Bronchial epithelial cell (primary cell): ENCODE measurements at regions not wholly inside any gene's neighbourhood (a gene's known extent, or its start where the extent isn't known, plus 50 kb on each side); places are given as distances from the start of the nearest gene placed in this dataset.

Source experiments
- DNase-seq: peaks from one replicate; pipeline ENCODE4 v3.0.0-alpha.2; 2010; ENCODE audit warnings: low read depth
- FAIRE-seq: peaks from 2 replicates; lab custom pipeline; 2011; peaks lifted over from hg19 to GRCh38; lab: Jason Lieb, UNC
- H3K27me3 ChIP-seq: 2 replicates; pipeline ENCODE4 v1.5.1; 2011; ENCODE audit warnings: low read length; ENCODE audit not compliant: control insufficient read depth, insufficient read depth
- H3K36me3 ChIP-seq: 2 replicates; pipeline ENCODE4 v1.5.1; 2011; ENCODE audit warnings: low read length; ENCODE audit not compliant: control insufficient read depth, insufficient read depth
- H3K4me3 ChIP-seq: 2 replicates; pipeline ENCODE4 v1.5.1; 2011; ENCODE audit warnings: mild to moderate bottlenecking, low read depth, low read length, control low read depth
- TF ChIP-seq, protein P1 (sequence below): IDR thresholded peaks from 2 replicates; pipeline ENCODE4 v1.5.1; 2011; ENCODE audit warnings: mild to moderate bottlenecking, moderate library complexity, low read length, control low read depth, inconsistent platforms; ENCODE audit not compliant: insufficient read depth, severe bottlenecking

DNA sequence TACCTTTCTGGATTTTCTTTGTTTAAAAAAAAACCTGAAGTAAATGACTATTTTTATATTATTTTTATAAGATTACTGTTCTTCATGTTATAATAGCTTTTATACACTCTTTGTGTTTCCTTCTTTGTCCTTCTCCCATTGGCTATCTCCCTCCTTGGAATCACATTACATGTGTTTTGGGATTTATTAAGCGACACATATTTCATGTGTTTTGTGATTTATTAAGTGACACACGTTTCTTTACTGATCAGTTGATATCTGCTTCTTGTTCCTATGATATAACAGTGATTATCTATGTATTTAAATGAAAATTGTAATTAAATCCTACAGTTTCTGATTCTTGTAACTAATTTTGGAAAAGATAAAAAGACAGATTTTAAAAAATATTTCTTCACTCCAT, 817.3 kb upstream of the AGA start:
- Histone ChIP-seq H3K27me3 (no peaks in the 10 kb centered on the region), H3K36me3 (no peaks in the 10 kb centered on the region), H3K4me3 (no peak overlapping the region)
- TF ChIP-seq, protein P1, sequence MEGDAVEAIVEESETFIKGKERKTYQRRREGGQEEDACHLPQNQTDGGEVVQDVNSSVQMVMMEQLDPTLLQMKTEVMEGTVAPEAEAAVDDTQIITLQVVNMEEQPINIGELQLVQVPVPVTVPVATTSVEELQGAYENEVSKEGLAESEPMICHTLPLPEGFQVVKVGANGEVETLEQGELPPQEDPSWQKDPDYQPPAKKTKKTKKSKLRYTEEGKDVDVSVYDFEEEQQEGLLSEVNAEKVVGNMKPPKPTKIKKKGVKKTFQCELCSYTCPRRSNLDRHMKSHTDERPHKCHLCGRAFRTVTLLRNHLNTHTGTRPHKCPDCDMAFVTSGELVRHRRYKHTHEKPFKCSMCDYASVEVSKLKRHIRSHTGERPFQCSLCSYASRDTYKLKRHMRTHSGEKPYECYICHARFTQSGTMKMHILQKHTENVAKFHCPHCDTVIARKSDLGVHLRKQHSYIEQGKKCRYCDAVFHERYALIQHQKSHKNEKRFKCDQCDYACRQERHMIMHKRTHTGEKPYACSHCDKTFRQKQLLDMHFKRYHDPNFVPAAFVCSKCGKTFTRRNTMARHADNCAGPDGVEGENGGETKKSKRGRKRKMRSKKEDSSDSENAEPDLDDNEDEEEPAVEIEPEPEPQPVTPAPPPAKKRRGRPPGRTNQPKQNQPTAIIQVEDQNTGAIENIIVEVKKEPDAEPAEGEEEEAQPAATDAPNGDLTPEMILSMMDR = no peak
- FAIRE-seq (no peak), DNase-seq (no peak)

DNA sequence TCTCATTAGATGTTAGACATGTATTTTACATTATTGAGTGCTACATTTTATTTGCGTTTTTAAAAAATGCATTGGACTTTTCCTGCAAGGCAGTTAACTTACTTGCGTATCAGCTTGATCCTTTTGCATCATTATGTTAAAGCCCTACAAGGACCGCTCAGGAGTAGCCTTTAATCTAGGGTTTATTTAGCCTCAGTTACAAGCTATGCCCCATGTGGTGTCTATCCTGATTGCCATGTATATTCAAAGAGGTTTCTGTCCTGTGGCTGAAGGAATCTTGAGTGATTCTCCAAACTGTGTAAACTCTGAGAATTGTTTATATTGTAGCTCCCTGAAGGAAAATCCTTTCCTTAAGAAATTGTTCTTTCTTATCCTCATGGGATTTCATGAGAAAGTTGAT, 821.8 kb upstream of the AGA start:
- Histone ChIP-seq H3K4me3 (no peak overlapping the region), H3K36me3 (no peaks in the 10 kb centered on the region), H3K27me3 (no peaks in the 10 kb centered on the region)
- no peak for FAIRE-seq
- no peak for DNase-seq
- TF ChIP-seq, protein P1 = no peak

DNA sequence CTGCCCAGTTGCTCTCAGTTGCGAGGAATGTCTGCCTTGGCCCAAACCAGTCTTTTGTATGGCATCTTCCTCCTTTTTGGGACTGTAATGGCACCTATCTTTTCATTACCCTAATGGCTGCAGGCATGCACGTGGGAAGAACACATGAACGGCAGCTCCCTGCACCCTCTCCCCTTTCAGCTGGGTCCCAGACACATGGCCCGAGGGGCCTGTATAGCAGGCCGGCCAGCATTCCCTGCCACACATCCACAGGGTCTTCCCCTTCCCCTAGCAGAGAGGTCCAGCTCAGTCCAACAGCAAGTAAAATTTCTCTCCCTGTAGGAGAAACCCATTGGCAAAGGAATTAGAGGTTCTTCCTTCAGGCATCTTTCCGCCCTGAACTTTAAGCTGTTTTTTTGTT, 829.1 kb upstream of the AGA start:
- TF ChIP-seq, protein P1 = no peak
- H3K4me3 ChIP-seq = no peak overlapping the region
- no peaks in the 10 kb centered on the region for H3K36me3 ChIP-seq
- FAIRE-seq (no peak), DNase-seq (no peak)
- no peaks in the 10 kb centered on the region for H3K27me3 ChIP-seq

DNA sequence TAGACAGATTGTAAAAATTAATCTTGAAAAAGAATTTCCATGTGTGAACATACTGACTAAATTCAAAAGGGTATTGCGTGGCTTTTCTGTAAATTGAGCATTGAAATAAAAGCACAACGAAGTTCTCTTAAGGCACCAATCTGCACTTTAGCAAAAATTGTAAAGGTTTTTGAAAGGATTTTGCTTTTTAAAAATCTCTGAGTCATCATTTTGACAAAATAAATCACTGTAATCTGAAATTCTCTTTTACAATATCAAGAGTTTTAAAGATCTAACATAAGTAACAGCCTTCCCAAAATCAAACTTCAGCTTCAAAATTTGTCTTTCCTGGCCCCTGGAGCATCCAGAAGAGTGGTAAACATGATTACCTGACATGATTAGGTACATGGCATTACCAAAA, 830.9 kb upstream of the AGA start:
- H3K4me3 ChIP-seq = no peak overlapping the region
- DNase-seq (no peak), FAIRE-seq (no peak)
- no peaks in the 10 kb centered on the region for H3K27me3 ChIP-seq
- H3K36me3 ChIP-seq = no peaks in the 10 kb centered on the region
- TF ChIP-seq, protein P1 = no peak

DNA sequence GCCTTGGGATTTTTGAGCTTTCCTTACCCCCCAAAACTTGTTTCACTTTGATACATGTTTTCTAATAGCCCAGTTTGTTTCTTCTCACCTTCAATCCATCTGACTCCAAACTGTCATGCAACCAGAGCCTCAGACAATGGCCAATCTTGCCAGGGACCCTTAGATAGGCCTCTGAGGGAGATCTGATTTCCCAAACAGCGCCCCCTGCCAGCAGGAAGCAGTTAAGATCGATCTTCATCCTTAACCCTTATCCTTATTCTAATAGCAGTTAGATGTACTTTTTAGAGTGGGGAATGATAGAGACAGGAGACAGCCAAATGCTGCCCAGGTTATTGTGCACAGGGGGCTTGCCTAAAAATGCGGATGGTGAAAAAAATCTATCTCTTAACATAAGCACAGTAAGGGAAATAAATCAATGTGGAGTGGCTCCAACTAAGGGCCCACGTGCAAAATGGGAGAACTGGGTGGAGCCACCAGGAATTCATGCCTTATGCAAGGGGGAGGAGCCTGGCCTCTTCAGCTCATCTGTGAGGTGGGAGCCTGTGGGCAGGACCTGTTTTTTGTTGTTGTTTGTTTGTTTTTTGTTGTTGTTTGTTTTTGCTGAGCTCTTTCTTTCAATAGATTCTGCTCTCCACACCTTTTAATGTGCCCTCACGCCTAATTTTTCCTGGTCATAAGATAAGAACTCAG, 833.6 kb upstream of the AGA start:
- no peak for FAIRE-seq
- DNase-seq = no peak
- H3K27me3 ChIP-seq = no peaks in the 10 kb centered on the region
- no peaks in the 10 kb centered on the region for H3K36me3 ChIP-seq
- no peak overlapping the region for H3K4me3 ChIP-seq
- TF ChIP-seq, protein P1 = no peak

DNA sequence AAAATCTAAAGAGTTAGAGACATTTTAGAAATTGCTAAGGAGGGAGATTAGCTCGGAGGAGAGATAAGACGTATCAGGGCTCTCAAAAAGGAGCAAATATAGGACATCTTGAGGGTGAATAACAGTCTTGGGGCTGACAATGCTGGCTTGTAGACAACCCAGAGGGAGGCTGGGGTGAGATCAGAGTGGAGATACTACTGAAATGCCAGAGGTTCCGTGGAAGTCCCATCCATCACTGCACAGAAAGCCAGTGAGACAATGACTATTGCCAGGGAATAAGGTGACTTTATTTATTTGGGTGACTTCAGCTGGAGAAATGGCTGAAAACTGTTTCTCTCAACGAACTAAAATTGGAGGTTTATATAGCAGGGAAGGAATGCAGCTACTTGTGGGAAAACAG, 838.1 kb upstream of the AGA start:
- FAIRE-seq = no peak
- Histone ChIP-seq H3K4me3 (no peak overlapping the region), H3K36me3 (no peaks in the 10 kb centered on the region), H3K27me3 (no peaks in the 10 kb centered on the region)
- no peak for DNase-seq
- TF ChIP-seq, protein P1 = no peak
